ENCODE measurements at regions not wholly inside any gene's neighbourhood (a gene's known extent, or its start where the extent isn't known, plus 50 kb on each side); places are given as distances from the start of the nearest gene placed in this dataset.

GRCh38 chr7:109939207-109939606 is 1151.7 kb upstream of the LRRN3 start:
- DNase-seq (ENCODE audit: low spot score), result no peak

- no peak for DNase-seq (ENCODE audit: low spot score)
Measured at GRCh38 chr7:109945820-109946518, 1145.0 kb upstream of the LRRN3 start.

- DNase-seq (ENCODE audit: low spot score), result no peak
Measured at GRCh38 chr7:109950256-109950655, 1140.7 kb upstream of the LRRN3 start.

GRCh38 chr7:109950821-109951564 is 1139.9 kb upstream of the LRRN3 start:
- no peak for DNase-seq (ENCODE audit: low spot score)

- no peak for DNase-seq (ENCODE audit: low spot score)
Measured at GRCh38 chr7:109951565-109951928, 1139.4 kb upstream of the LRRN3 start.

- no peak for DNase-seq (ENCODE audit: low spot score)
Measured at GRCh38 chr7:109955986-109956385, 1134.9 kb upstream of the LRRN3 start.

- DNase-seq (ENCODE audit: low spot score), result no peak
Measured at GRCh38 chr7:109956916-109957315, 1134.0 kb upstream of the LRRN3 start.

GRCh38 chr7:109963741-109964140 is 1127.2 kb upstream of the LRRN3 start:
- DNase-seq (ENCODE audit: low spot score), result no peak

GRCh38 chr7:109964780-109965179 is 1126.1 kb upstream of the LRRN3 start:
- DNase-seq (ENCODE audit: low spot score), result no peak

GRCh38 chr7:109967406-109967805 is 1123.5 kb upstream of the LRRN3 start:
- DNase-seq (ENCODE audit: low spot score), result no peak

- DNase-seq (ENCODE audit: low spot score), result no peak
Measured at GRCh38 chr7:109983618-109984017, 1107.3 kb upstream of the LRRN3 start.

GRCh38 chr7:109984729-109985128 is 1106.2 kb upstream of the LRRN3 start:
- no peak for DNase-seq (ENCODE audit: low spot score)

- no peak for DNase-seq (ENCODE audit: low spot score)
Measured at GRCh38 chr7:109986701-109987100, 1104.2 kb upstream of the LRRN3 start.

GRCh38 chr7:109996411-109996810 is 1094.5 kb upstream of the LRRN3 start:
- DNase-seq (ENCODE audit: low spot score), result no peak

- no peak for DNase-seq (ENCODE audit: low spot score)
Measured at GRCh38 chr7:109996927-109997326, 1094.0 kb upstream of the LRRN3 start.

GRCh38 chr7:109997837-109998236 is 1093.1 kb upstream of the LRRN3 start:
- no peak for DNase-seq (ENCODE audit: low spot score)

GRCh38 chr7:110001254-110001938 is 1089.5 kb upstream of the LRRN3 start:
- no peak for DNase-seq (ENCODE audit: low spot score)

GRCh38 chr7:110003827-110004226 is 1087.1 kb upstream of the LRRN3 start:
- no peak for DNase-seq (ENCODE audit: low spot score)

GRCh38 chr7:110007320-110008063 is 1083.4 kb upstream of the LRRN3 start:
- DNase-seq (ENCODE audit: low spot score), result no peak

- DNase-seq (ENCODE audit: low spot score), result no peak
Measured at GRCh38 chr7:110010359-110010758, 1080.6 kb upstream of the LRRN3 start.

GRCh38 chr7:110017405-110017804 is 1073.5 kb upstream of the LRRN3 start:
- no peak for DNase-seq (ENCODE audit: low spot score)

- no peak for DNase-seq (ENCODE audit: low spot score)
Measured at GRCh38 chr7:110027385-110027784, 1063.5 kb upstream of the LRRN3 start.

Data from HuH-7 (cell line).